ENCODE measurements at regions not wholly inside any gene's neighbourhood (a gene's known extent, or its start where the extent isn't known, plus 50 kb on each side); places are given as distances from the start of the nearest gene placed in this dataset.

DNA sequence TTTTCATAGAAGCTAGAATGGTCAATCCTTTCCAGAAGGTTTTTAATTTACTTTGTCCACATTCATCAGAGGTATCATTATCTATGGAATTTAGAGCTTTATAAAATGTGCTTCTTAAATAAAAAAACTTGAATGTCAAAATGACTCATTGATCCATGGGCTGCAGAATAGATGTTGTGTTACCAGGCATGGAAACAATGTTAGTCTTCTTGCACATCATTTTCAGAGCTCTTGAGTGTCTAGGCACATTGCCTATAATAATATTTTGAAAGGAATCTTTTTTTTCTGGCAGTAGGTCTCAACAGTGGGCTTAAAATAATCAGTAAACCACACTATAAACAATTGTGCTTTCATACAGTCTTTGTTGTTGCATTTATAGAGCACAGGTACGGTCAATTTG lies 200.3 kb downstream of the FAT4 start:
- no peaks in the 10 kb centered on the region for H3K79me2 ChIP-seq (ENCODE audit: control insufficient read depth, insufficient read depth, low read length)
- intact Hi-C loops (cut with micrococcal nuclease) = no loop called here
- no peak overlapping the region for H2AFZ ChIP-seq (ENCODE audit: low read depth, low read length)
- dilution Hi-C loops (cut with MboI; ENCODE audit: extremely low pct_ligation_motif_present, low sequenced_read_pairs) = no loop called here
- no peaks in the 10 kb centered on the region for H3K9me3 ChIP-seq (replicated peaks; ENCODE audit: control insufficient read depth, insufficient read depth, low read length)
- FAIRE-seq = no peak
- no peak overlapping the region for H3K9ac ChIP-seq (replicated peaks; ENCODE audit: extremely low read depth, insufficient read depth, low read length)
- peaks cover 20% of the 10 kb centered on the region for H3K4me1 ChIP-seq (ENCODE audit: control insufficient read depth, extremely low read depth, insufficient read depth, low read length)
- H3K36me3 ChIP-seq (ENCODE audit: control insufficient read depth in 2 of 2, extremely low read depth in 1 of 2, insufficient read depth in 2 of 2, low read length in 2 of 2) = no peaks in the 10 kb centered on the region
- no peak overlapping the region for H3K4me2 ChIP-seq (ENCODE audit: insufficient read depth, low read length)
- CTCF ChIA-PET = no interaction called here
- TF ChIP-seq FOS (IDR thresholded peaks at IDR 0.05; ENCODE audit: borderline replicate concordance, insufficient read depth, low read length) = no peak
- TF ChIP-seq POLR2A (IDR thresholded peaks at IDR 0.05; ENCODE audit: low read depth, low read length) = no peak
- TF ChIP-seq, protein P1, sequence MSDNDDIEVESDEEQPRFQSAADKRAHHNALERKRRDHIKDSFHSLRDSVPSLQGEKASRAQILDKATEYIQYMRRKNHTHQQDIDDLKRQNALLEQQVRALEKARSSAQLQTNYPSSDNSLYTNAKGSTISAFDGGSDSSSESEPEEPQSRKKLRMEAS (IDR thresholded peaks at IDR 0.05; ENCODE audit: insufficient read depth, insufficient read length) = no peak
- TF ChIP-seq GATA2 (IDR thresholded peaks at IDR 0.05; ENCODE audit: insufficient read depth, insufficient read length, low read depth, low read length) = no peak
- no peak for TF ChIP-seq EZH2 (IDR thresholded peaks at IDR 0.05; ENCODE audit: borderline replicate concordance, low read depth, low read length, severe bottlenecking)
- no peak for TF ChIP-seq JUN (IDR thresholded peaks at IDR 0.05; ENCODE audit: borderline replicate concordance, insufficient read depth, insufficient read length, low read depth)
- TF ChIP-seq MYC (IDR thresholded peaks at IDR 0.05; ENCODE audit: low read depth, low read length) = no peak
- no peak for TF ChIP-seq CTCF (IDR thresholded peaks at IDR 0.05; ENCODE audit: extremely low read depth in 1 of 2, insufficient read depth in 1 of 2, low read depth in 1 of 2, low read length in 2 of 2)
- no peak for TF ChIP-seq POLR2AphosphoS5 (IDR thresholded peaks at IDR 0.05; ENCODE audit: insufficient read depth, low read depth, low read length)
- no peak overlapping the region for H3K4me3 ChIP-seq (replicated peaks in 1 of 3; ENCODE audit: insufficient read depth in 1 of 3, low read depth in 1 of 3, low read length in 3 of 3)
- no TSS peak for BruUV-seq (replicated peaks)
- DNase-seq (ENCODE audit: low read depth, low spot score) = no peak
- H3K9me1 ChIP-seq (replicated peaks; ENCODE audit: control insufficient read depth, extremely low read depth, insufficient read depth, low read length) = no peaks in the 10 kb centered on the region
- no peaks in the 10 kb centered on the region for H3K27me3 ChIP-seq (ENCODE audit: control insufficient read depth in 2 of 2, insufficient read depth in 2 of 2, low read length in 2 of 2)
- POLR2A ChIA-PET = no interaction called here
- no peak overlapping the region for H3K27ac ChIP-seq (ENCODE audit: insufficient read depth, low read depth, low read length)
- H4K20me1 ChIP-seq (replicated peaks; ENCODE audit: control insufficient read depth, extremely low read depth, insufficient read depth, low read length) = no peaks in the 10 kb centered on the region
